Esophagus squamous epithelium (tissue), 4 donors: ENCODE measurements at regions not wholly inside any gene's neighbourhood (a gene's known extent, or its start where the extent isn't known, plus 50 kb on each side); places are given as distances from the start of the nearest gene placed in this dataset.

Experiments used
- CTCF ChIP-seq, 6 experiments: fragments of 450-650 bp in 4 of 6; fragments of 200-600 bp in 2 of 6; sonication (generic) in 2 of 6; IDR thresholded peaks; one replicate each; pipeline ENCODE4 v1.5.1; 2016 to 2019; ENCODE audit warnings: antibody characterized with exemption in 6 of 6, mild to moderate bottlenecking in 4 of 6, moderate library complexity in 4 of 6
- POLR2A ChIP-seq, 4 donors: fragments of 450-650 bp; IDR thresholded peaks; one replicate each; pipeline ENCODE4 v1.6.1; 2017; ENCODE audit warnings: antibody characterized with exemption in 4 of 4, mild to moderate bottlenecking in 4 of 4, moderate library complexity in 3 of 4

- TF ChIP-seq CTCF (IDR thresholded peaks at IDR 0.05) (no peak), POLR2A (IDR thresholded peaks at IDR 0.05) (no peak)
Observed at GRCh38 chr5:84863020-84863419, 478.3 kb upstream of the EDIL3 start.
